ENCODE measurements at regions not wholly inside any gene's neighbourhood (a gene's known extent, or its start where the extent isn't known, plus 50 kb on each side); places are given as distances from the start of the nearest gene placed in this dataset.
"Not testable (repeated sequence)": the region's sequence is repeated elsewhere in the genome, so short reads cannot be mapped to it uniquely, and the experiment has no call there.

DNA sequence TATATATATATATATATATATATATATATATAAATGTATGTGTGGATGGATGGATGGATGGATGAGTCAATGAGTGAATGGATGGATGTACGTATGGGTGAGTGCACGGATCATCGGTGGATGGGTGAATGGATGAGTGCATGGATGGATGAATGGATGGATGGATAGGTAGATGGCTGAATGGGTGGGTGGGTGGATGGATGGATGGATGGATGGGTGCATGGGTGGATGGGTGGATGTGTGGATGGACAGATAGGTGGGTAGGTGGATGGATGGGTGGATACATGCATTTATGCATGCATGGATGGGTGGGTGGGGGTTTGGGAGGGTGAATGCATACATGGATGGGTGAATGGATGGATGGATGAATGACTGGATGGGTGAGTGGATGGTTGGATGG is 138.8 kb upstream of the ZNF469 start:
- not testable (repeated sequence) for TF ChIP-seq EZH2 (IDR thresholded peaks at IDR 0.05; ENCODE audit: borderline replicate concordance, insufficient read depth, low read depth, low read length, poor library complexity, severe bottlenecking); CTCF (IDR thresholded peaks at IDR 0.05)
